Tibial nerve (tissue), 4 donors: ENCODE measurements at regions not wholly inside any gene's neighbourhood (a gene's known extent, or its start where the extent isn't known, plus 50 kb on each side); places are given as distances from the start of the nearest gene placed in this dataset.

Experiments
- CTCF ChIP-seq, 5 experiments: fragments of 200-600 bp in 3 of 5; fragments of 450-650 bp in 2 of 5; sonication (generic) in 3 of 5; IDR thresholded peaks; one replicate each; pipeline ENCODE4 v1.5.1; 2016 to 2019; ENCODE audit warnings: antibody characterized with exemption in 5 of 5, mild to moderate bottlenecking in 3 of 5, moderate library complexity in 2 of 5
- EP300 ChIP-seq, 2 donors: sonication (generic); formaldehyde crosslinking; IDR thresholded peaks; one replicate each; pipeline ENCODE4 v1.6.1; 2017; ENCODE audit warnings: antibody characterized with exemption in 2 of 2, mild to moderate bottlenecking in 1 of 2
- POLR2A ChIP-seq, 2 donors: fragments of 450-650 bp; IDR thresholded peaks; one replicate each; pipeline ENCODE4 v1.6.1; 2017; ENCODE audit warnings: antibody characterized with exemption in 2 of 2, mild to moderate bottlenecking in 2 of 2, moderate library complexity in 2 of 2

- TF ChIP-seq CTCF (IDR thresholded peaks at IDR 0.05) (no peak), POLR2A (IDR thresholded peaks at IDR 0.05) (no peak), EP300 (IDR thresholded peaks at IDR 0.05) (no peak)
Measured at GRCh38 chr7:42687211-42688055, 224.4 kb downstream of the C7orf25 start.
